Esophagus (tissue), 2 donors: ENCODE measurements at regions not wholly inside any gene's neighbourhood (a gene's known extent, or its start where the extent isn't known, plus 50 kb on each side); places are given as distances from the start of the nearest gene placed in this dataset.
"Not testable (repeated sequence)": the region's sequence is repeated elsewhere in the genome, so short reads cannot be mapped to it uniquely, and the experiment has no call there.

Experiments used
- H3K27ac ChIP-seq, 2 donors: one replicate each; pipeline ENCODE4 v1.5.1; 2013; ENCODE audit warnings: low read depth in 2 of 2, mild to moderate bottlenecking in 2 of 2, inconsistent platforms in 1 of 2, low read length in 1 of 2, moderate library complexity in 1 of 2
- H3K27me3 ChIP-seq, 2 donors: one replicate each; pipeline ENCODE4 v1.6.1; 2013; ENCODE audit warnings: low read length in 2 of 2, control low read depth in 1 of 2, mild to moderate bottlenecking in 1 of 2; ENCODE audit not compliant: insufficient read depth in 2 of 2, control insufficient read depth in 1 of 2
- H3K36me3 ChIP-seq, 2 donors: one replicate each; pipeline ENCODE4 v1.6.1; 2013; ENCODE audit warnings: low read length in 1 of 2; ENCODE audit not compliant: control insufficient read depth in 2 of 2, insufficient read depth in 2 of 2
- H3K4me1 ChIP-seq, 2 donors: one replicate each; pipeline ENCODE4 v1.6.1; 2013; ENCODE audit warnings: low read length in 1 of 2; ENCODE audit not compliant: control insufficient read depth in 2 of 2, insufficient read depth in 2 of 2
- H3K4me3 ChIP-seq, 2 donors: one replicate each; pipeline ENCODE4 v1.5.1; 2013; ENCODE audit warnings: low read length in 2 of 2, mild to moderate bottlenecking in 2 of 2, low read depth in 1 of 2, moderate library complexity in 1 of 2
- H3K9me3 ChIP-seq, 2 donors: one replicate each; pipeline ENCODE4 v1.6.1; 2013; ENCODE audit warnings: mild to moderate bottlenecking in 2 of 2, low read depth in 1 of 2, low read length in 1 of 2, moderate library complexity in 1 of 2; ENCODE audit not compliant: control insufficient read depth in 2 of 2, insufficient read depth in 1 of 2
- WGBS, 2 donors: extraction: QIAGEN DNeasy Blood & Tissue Kit; methylation state at CpG; one replicate each; pipeline ENCODE4 v1.1.7; 2013; 5-methylcytosine and 5-hydroxymethylcytosine counted together
- donor health status: healthy with polysubstance abuse.
- donor health status: Bipolar disorder and iron deficiency.

DNA sequence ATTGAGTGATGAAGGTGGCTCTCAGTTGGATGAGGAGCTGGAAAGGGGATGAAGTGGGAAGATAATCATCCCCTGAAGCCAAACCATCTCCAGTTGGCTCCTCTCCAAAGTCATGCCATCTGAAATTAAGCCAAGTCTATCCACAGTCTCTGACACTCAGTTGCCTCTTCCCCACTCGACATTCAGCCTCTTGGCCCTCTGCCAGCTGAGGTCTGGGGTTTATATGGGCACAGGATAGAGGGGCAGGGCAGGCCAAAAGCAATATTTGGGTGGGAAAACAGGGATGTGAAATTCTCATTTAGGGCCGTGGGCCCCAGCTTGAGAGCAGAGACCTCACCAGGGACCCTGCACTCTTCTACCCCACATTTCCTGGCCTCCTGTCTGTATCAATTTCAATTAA, 85.9 kb downstream of the SLITRK1 start:
- 58 to 74% methylated on average over 2 of the region's 2 CpGs for WGBS, 2 donors

GRCh38 chr13:83794583-83794982, 87.7 kb downstream of the SLITRK1 start:
- WGBS, 2 donors = 92 to 97% methylated on average over 2 of the region's 2 CpGs
- Histone ChIP-seq H3K9me3 (no peaks in the 10 kb centered on the region), H3K27ac (no peak overlapping the region), H3K27me3 (no peaks in the 10 kb centered on the region), H3K4me1 (no peaks in the 10 kb centered on the region), H3K36me3 (no peaks in the 10 kb centered on the region), H3K4me3 (no peak overlapping the region)

More for the DNA sequence above, 85.9 kb downstream of the SLITRK1 start:
- H3K4me3 ChIP-seq = no peak overlapping the region
- H3K27me3 ChIP-seq = no peaks in the 10 kb centered on the region
- no peaks in the 10 kb centered on the region for H3K4me1 ChIP-seq
- H3K9me3 ChIP-seq = no peaks in the 10 kb centered on the region
- no peaks in the 10 kb centered on the region for H3K36me3 ChIP-seq
- no peak overlapping the region for H3K27ac ChIP-seq

- H3K27ac ChIP-seq = no peak overlapping the region
- WGBS, 2 donors = 61 to 73% methylated on average over 6 of the region's 6 CpGs
- no peaks in the 10 kb centered on the region for H3K9me3 ChIP-seq
- no peaks in the 10 kb centered on the region for H3K36me3 ChIP-seq
- H3K27me3 ChIP-seq = no peaks in the 10 kb centered on the region
- H3K4me3 ChIP-seq = no peak overlapping the region
- no peaks in the 10 kb centered on the region for H3K4me1 ChIP-seq
Measured at GRCh38 chr13:83780227-83780626, 102.0 kb downstream of the SLITRK1 start.

DNA sequence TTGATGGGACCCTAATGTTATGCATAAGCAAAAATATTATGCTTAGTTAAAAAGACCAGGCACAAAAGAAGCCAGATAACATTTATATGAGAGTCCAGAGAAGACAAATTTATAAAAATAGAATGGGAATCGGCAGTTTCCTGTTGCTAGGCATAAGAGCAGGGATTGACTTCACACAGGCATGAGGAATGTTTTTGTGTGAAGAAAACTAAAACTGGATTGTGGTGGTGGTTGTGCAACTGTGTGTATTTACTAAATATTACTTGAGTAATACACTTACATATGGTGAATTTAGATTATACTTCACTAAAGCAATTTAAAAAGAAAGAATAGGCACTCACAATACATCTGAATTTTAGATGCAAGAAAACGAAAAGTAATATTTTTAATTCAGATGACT, 108.3 kb downstream of the SLITRK1 start:
- no peak overlapping the region for H3K4me3 ChIP-seq
- WGBS, 2 donors = 70 to 87% methylated on average over 2 of the region's 2 CpGs
- no peaks in the 10 kb centered on the region for H3K36me3 ChIP-seq

DNA sequence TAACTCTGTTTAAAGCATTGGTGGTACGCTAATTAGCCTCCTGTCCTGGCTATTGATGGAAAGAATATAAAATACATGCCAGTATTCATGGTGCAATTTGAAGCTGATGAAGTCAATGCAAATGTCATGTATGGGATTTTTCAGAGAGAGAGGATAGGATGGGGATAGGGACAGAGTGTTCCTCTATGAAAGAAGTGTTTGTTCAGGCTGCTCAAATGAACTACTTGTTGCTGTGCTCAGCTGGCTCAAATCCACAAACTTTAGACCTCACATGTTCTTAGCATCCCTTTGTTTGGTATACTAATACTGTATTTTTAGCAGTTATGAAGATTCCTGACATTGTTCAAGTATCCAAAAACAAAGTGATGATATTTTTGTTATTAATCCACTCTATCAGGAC, 116.5 kb downstream of the SLITRK1 start:
- 82 to 85% methylated on average over 1 of the region's 1 CpG for WGBS, 2 donors
- H3K36me3 ChIP-seq = no peaks in the 10 kb centered on the region

More for the DNA sequence above, 108.3 kb downstream of the SLITRK1 start:
- Histone ChIP-seq H3K9me3 (no peaks in the 10 kb centered on the region), H3K4me1 (no peaks in the 10 kb centered on the region), H3K27ac (no peak overlapping the region), H3K27me3 (no peaks in the 10 kb centered on the region)

GRCh38 chr13:83761631-83762030, 120.6 kb downstream of the SLITRK1 start:
- 50 to 54% methylated on average over 2 of the region's 2 CpGs for WGBS, 2 donors
- Histone ChIP-seq H3K9me3 (no peaks in the 10 kb centered on the region), H3K27ac (no peak overlapping the region), H3K4me1 (no peaks in the 10 kb centered on the region), H3K4me3 (no peak overlapping the region), H3K27me3 (no peaks in the 10 kb centered on the region), H3K36me3 (no peaks in the 10 kb centered on the region)

More for the DNA sequence above, 116.5 kb downstream of the SLITRK1 start:
- H3K9me3 ChIP-seq = no peaks in the 10 kb centered on the region
- no peak overlapping the region for H3K4me3 ChIP-seq
- no peak overlapping the region for H3K27ac ChIP-seq
- no peaks in the 10 kb centered on the region for H3K4me1 ChIP-seq
- no peaks in the 10 kb centered on the region for H3K27me3 ChIP-seq

GRCh38 chr13:83755210-83755609, 127.1 kb downstream of the SLITRK1 start:
- not testable (repeated sequence) for H3K36me3 ChIP-seq, H3K4me1 ChIP-seq, H3K27me3 ChIP-seq, H3K9me3 ChIP-seq, H3K4me3 ChIP-seq, H3K27ac ChIP-seq
- 95 to 98% methylated on average over 2 of the region's 2 CpGs for WGBS, 2 donors

- no peaks in the 10 kb centered on the region for H3K36me3 ChIP-seq
- no peak overlapping the region for H3K4me3 ChIP-seq
- 74 to 76% methylated on average over 11 of the region's 11 CpGs for WGBS, 2 donors
- no peaks in the 10 kb centered on the region for H3K27me3 ChIP-seq
- no peaks in the 10 kb centered on the region for H3K4me1 ChIP-seq
- H3K27ac ChIP-seq = no peak overlapping the region
- peaks cover 6% of the 10 kb centered on the region in 2 donors for H3K9me3 ChIP-seq
Measured at GRCh38 chr13:83753912-83754624, 128.2 kb downstream of the SLITRK1 start.

GRCh38 chr13:83752141-83752540, 130.1 kb downstream of the SLITRK1 start:
- WGBS, 2 donors = 63 to 71% methylated on average over 4 of the region's 4 CpGs

DNA sequence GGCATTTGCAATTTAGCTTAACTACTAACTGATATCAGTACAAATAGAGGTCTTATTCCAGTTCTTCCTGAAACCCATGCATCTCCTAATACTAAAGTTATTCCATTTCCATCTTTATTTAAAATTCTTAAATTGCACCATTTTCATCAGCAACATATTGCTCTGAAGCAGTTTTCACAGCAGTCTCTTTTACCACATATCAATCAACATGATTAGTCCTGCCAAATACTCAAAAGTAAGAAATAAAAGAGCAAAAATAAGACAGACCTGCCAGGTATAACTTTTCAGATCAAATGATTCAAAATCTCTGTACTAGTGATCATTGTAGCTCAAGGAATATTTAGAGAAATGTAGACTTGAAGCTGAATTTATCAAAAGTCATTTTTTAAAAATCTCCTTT, 141.7 kb downstream of the SLITRK1 start:
- no peak overlapping the region for H3K27ac ChIP-seq
- no peaks in the 10 kb centered on the region for H3K36me3 ChIP-seq
- no peaks in the 10 kb centered on the region for H3K27me3 ChIP-seq
- no peak overlapping the region for H3K4me3 ChIP-seq
- H3K9me3 ChIP-seq = no peaks in the 10 kb centered on the region
- H3K4me1 ChIP-seq = no peaks in the 10 kb centered on the region

More at GRCh38 chr13:83752141-83752540, 130.1 kb downstream of the SLITRK1 start:
- no peaks in the 10 kb centered on the region for H3K36me3 ChIP-seq
- H3K27ac ChIP-seq = no peak overlapping the region
- no peaks in the 10 kb centered on the region for H3K4me1 ChIP-seq
- peaks cover 6% of the 10 kb centered on the region in 2 donors for H3K9me3 ChIP-seq
- H3K27me3 ChIP-seq = no peaks in the 10 kb centered on the region
- H3K4me3 ChIP-seq = no peak overlapping the region
